Endothelial cell of umbilical vein (primary cell): ENCODE measurements at regions not wholly inside any gene's neighbourhood (a gene's known extent, or its start where the extent isn't known, plus 50 kb on each side); places are given as distances from the start of the nearest gene placed in this dataset.

Experiments
- BruUV-seq: library from RNA; stranded (reverse); fragments of 400-500 nt; replicated peaks from 2 replicates; lab custom pipeline; 2021; lab: Mats Ljungman, UMichigan
- CTCF ChIA-PET: fragments of 300-600, 350-600 bp; sonication (Branson Sonifier 250); formaldehyde crosslinking; loops from one replicate; lab custom pipeline; 2021; ENCODE audit warnings: antibody characterized with exemption, inconsistent platforms; lab: Charles Lee
- POLR2A ChIA-PET: fragments of 300-600, 350-600 bp; sonication (Branson Sonifier 250); formaldehyde crosslinking; loops from one replicate; lab custom pipeline; 2021; ENCODE audit warnings: antibody characterized with exemption, inconsistent platforms; lab: Charles Lee
- DNase-seq: peaks from one replicate; pipeline ENCODE4 v3.0.0-alpha.2; 2011; ENCODE audit warnings: low read depth, low spot score
- FAIRE-seq: peaks from 2 replicates; lab custom pipeline; 2011; peaks lifted over from hg19 to GRCh38; lab: Jason Lieb, UNC
- H2AFZ ChIP-seq: 2 replicates; pipeline ENCODE4 v1.6.0; 2012; ENCODE audit warnings: low read depth, low read length, control low read depth, inconsistent platforms
- H3K27ac ChIP-seq: 2 replicates; pipeline ENCODE4 v1.5.1; 2011; ENCODE audit warnings: low read depth, mild to moderate bottlenecking, control low read depth, low read length, moderate library complexity; ENCODE audit not compliant: insufficient read depth
- H3K27me3 ChIP-seq, 2 experiments: 2 replicates each; pipeline versions ENCODE4 v1.6.0 to v1.6.1; 2011; ENCODE audit warnings: low read length in 2 of 2, mixed read lengths in 1 of 2; ENCODE audit not compliant: control insufficient read depth in 2 of 2, insufficient read depth in 2 of 2
- H3K36me3 ChIP-seq, 2 experiments: 2 replicates in 1 of 2; 3 replicates in 1 of 2; pipeline ENCODE4 v1.5.1; 2011; ENCODE audit warnings: low read length in 2 of 2, mild to moderate bottlenecking in 1 of 2, moderate library complexity in 1 of 2; ENCODE audit not compliant: control insufficient read depth in 2 of 2, insufficient read depth in 2 of 2; ENCODE audit errors: extremely low read depth in 1 of 2
- H3K4me1 ChIP-seq: 3 replicates; pipeline ENCODE4 v1.5.1; 2011; ENCODE audit warnings: mild to moderate bottlenecking, low read length; ENCODE audit not compliant: control insufficient read depth, insufficient read depth; ENCODE audit errors: extremely low read depth
- H3K4me2 ChIP-seq: 2 replicates; pipeline ENCODE4 v1.6.1; 2011; ENCODE audit warnings: low read length, control low read depth, mixed read lengths; ENCODE audit not compliant: insufficient read depth
- H3K4me3 ChIP-seq, 3 experiments: fragments of 200-600 bp in 1 of 3; sonication (generic), shearing (Covaris generic) in 1 of 3; replicated peaks in 1 of 3; 2 replicates each; pipeline ENCODE4 v1.5.1; 2011 to 2016; ENCODE audit warnings: control low read depth in 3 of 3, low read length in 3 of 3, mild to moderate bottlenecking in 2 of 3, inconsistent platforms in 1 of 3, low read depth in 1 of 3, moderate library complexity in 1 of 3; ENCODE audit not compliant: insufficient read depth in 1 of 3
- H3K79me2 ChIP-seq: 2 replicates; pipeline ENCODE4 v1.6.0; 2012; ENCODE audit warnings: low read length, inconsistent platforms; ENCODE audit not compliant: control insufficient read depth, insufficient read depth
- H3K9ac ChIP-seq: replicated peaks from 2 replicates; pipeline ENCODE3; 2011; ENCODE audit warnings: low read length, control low read depth; ENCODE audit not compliant: insufficient read depth; ENCODE audit errors: extremely low read depth
- H3K9me1 ChIP-seq: replicated peaks from 3 replicates; pipeline ENCODE4 v1.6.0; 2011; ENCODE audit warnings: mild to moderate bottlenecking, low read length; ENCODE audit not compliant: control insufficient read depth, insufficient read depth; ENCODE audit errors: extremely low read depth
- H3K9me3 ChIP-seq: replicated peaks from 2 replicates; pipeline ENCODE4 v1.5.1; 2012; ENCODE audit warnings: low read length, inconsistent platforms; ENCODE audit not compliant: control insufficient read depth, insufficient read depth
- H4K20me1 ChIP-seq: replicated peaks from 2 replicates; pipeline ENCODE3; 2011; ENCODE audit warnings: mild to moderate bottlenecking, low read length; ENCODE audit not compliant: control insufficient read depth, insufficient read depth; ENCODE audit errors: extremely low read depth
- EZH2 ChIP-seq: IDR thresholded peaks from 2 replicates; pipeline ENCODE4 v1.6.1; 2012; ENCODE audit warnings: borderline replicate concordance, low read depth, mild to moderate bottlenecking, moderate library complexity, low read length, inconsistent platforms; ENCODE audit not compliant: severe bottlenecking
- FOS ChIP-seq: IDR thresholded peaks from 2 replicates; pipeline ENCODE4 v1.6.1; 2011; ENCODE audit warnings: mild to moderate bottlenecking, low read length, moderate library complexity, borderline replicate concordance; ENCODE audit not compliant: insufficient read depth
- GATA2 ChIP-seq: IDR thresholded peaks from 2 replicates; pipeline ENCODE4 v1.7.0; 2011; ENCODE audit warnings: low read depth, mild to moderate bottlenecking, moderate library complexity, mixed read lengths, low read length; ENCODE audit not compliant: insufficient read length, insufficient read depth
- JUN ChIP-seq: IDR thresholded peaks from 2 replicates; pipeline ENCODE4 v1.6.1; 2011; ENCODE audit warnings: borderline replicate concordance, low read depth; ENCODE audit not compliant: insufficient read length, insufficient read depth
- MYC ChIP-seq: IDR thresholded peaks from one replicate; pipeline ENCODE4 v1.6.1; 2011; ENCODE audit warnings: mild to moderate bottlenecking, low read depth, low read length
- POLR2A ChIP-seq: IDR thresholded peaks from 2 replicates; pipeline ENCODE4 v1.6.1; 2012; ENCODE audit warnings: low read depth, mild to moderate bottlenecking, control low read depth, low read length
- POLR2AphosphoS5 ChIP-seq: IDR thresholded peaks from 2 replicates; pipeline ENCODE4 v1.6.1; 2012; ENCODE audit warnings: low read depth, mild to moderate bottlenecking, control low read depth, low read length, moderate library complexity; ENCODE audit not compliant: insufficient read depth
- dilution Hi-C: fragments of 300-500 bp; cut with MboI; formaldehyde crosslinking; loops from one replicate; pipeline ENCODE4 v1.15.0; 2019; ENCODE audit warnings: low sequenced_read_pairs; ENCODE audit not compliant: extremely low pct_ligation_motif_present
- intact Hi-C: fragments of 100-400 bp; cut with micrococcal nuclease; formaldehyde crosslinking; loops from one replicate; pipeline ENCODE4 v1.10.0; 2022
- TF ChIP-seq, protein P1 (sequence below): IDR thresholded peaks from 2 replicates; pipeline ENCODE4 v1.6.1; 2011; ENCODE audit not compliant: insufficient read depth, insufficient read length
- TF ChIP-seq, protein P2 (sequence below), 2 donors: IDR thresholded peaks; 1 replicate in 1 of 2; 2 replicates in 1 of 2; pipeline ENCODE4 v1.5.1; 2011; ENCODE audit warnings: low read length in 2 of 2, mild to moderate bottlenecking in 2 of 2, moderate library complexity in 2 of 2, control low read depth in 1 of 2, inconsistent platforms in 1 of 2, low read depth in 1 of 2; ENCODE audit not compliant: insufficient read depth in 1 of 2; ENCODE audit errors: extremely low read depth in 1 of 2

DNA sequence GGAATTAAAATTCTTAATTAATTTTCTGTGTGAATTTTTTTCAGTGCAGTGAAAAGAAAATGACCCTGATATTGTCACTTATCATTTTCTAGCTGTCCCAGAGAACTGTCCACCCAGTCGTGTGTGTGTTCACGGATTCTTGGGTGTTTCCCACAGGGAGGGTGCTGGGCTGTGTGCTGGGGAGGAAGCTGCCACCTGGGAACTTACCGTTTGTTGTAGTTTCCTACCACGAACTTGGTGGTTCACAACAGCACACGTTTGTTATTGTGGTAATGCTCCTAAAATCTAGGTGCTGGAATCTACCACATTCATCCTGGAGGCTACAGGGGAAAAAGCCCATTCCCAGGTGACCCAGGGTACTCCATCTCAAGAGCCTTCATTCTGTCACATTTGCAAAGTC is 276.1 kb downstream of the GLRX3 start:
- no peaks in the 10 kb centered on the region for H3K36me3 ChIP-seq
- intact Hi-C loops (no loop called here), dilution Hi-C loops (no loop called here)
- H3K4me2 ChIP-seq: no peak overlapping the region
- FAIRE-seq: no peak
- CTCF ChIA-PET: no interaction called here
- no TSS peak for BruUV-seq
- TF ChIP-seq JUN (no peak), FOS (no peak), MYC (no peak), GATA2 (no peak), POLR2A (no peak), EZH2 (no peak), POLR2AphosphoS5 (no peak)
- TF ChIP-seq, protein P1, sequence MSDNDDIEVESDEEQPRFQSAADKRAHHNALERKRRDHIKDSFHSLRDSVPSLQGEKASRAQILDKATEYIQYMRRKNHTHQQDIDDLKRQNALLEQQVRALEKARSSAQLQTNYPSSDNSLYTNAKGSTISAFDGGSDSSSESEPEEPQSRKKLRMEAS: no peak
- TF ChIP-seq, protein P2, sequence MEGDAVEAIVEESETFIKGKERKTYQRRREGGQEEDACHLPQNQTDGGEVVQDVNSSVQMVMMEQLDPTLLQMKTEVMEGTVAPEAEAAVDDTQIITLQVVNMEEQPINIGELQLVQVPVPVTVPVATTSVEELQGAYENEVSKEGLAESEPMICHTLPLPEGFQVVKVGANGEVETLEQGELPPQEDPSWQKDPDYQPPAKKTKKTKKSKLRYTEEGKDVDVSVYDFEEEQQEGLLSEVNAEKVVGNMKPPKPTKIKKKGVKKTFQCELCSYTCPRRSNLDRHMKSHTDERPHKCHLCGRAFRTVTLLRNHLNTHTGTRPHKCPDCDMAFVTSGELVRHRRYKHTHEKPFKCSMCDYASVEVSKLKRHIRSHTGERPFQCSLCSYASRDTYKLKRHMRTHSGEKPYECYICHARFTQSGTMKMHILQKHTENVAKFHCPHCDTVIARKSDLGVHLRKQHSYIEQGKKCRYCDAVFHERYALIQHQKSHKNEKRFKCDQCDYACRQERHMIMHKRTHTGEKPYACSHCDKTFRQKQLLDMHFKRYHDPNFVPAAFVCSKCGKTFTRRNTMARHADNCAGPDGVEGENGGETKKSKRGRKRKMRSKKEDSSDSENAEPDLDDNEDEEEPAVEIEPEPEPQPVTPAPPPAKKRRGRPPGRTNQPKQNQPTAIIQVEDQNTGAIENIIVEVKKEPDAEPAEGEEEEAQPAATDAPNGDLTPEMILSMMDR (IDR thresholded peaks at IDR 0.05; ENCODE audit: extremely low read depth in 1 of 2, insufficient read depth in 1 of 2, low read depth in 1 of 2, low read length in 2 of 2): no peak
- no peaks in the 10 kb centered on the region for H3K4me1 ChIP-seq
- no peaks in the 10 kb centered on the region for H3K27me3 ChIP-seq
- H2AFZ ChIP-seq: no peak overlapping the region
- no peak overlapping the region for H3K4me3 ChIP-seq
- no peaks in the 10 kb centered on the region for H3K9me1 ChIP-seq
- peaks cover 4% of the 10 kb centered on the region for H3K9me3 ChIP-seq
- H3K27ac ChIP-seq: no peak overlapping the region
- no peak overlapping the region for H3K9ac ChIP-seq
- POLR2A ChIA-PET: no interaction called here
- no peak for DNase-seq
- H4K20me1 ChIP-seq: no peaks in the 10 kb centered on the region
- no peaks in the 10 kb centered on the region for H3K79me2 ChIP-seq
